Sciatic nerve (tissue), 2 donors: ENCODE measurements at regions not wholly inside any gene's neighbourhood (a gene's known extent, or its start where the extent isn't known, plus 50 kb on each side); places are given as distances from the start of the nearest gene placed in this dataset.
"Not testable (repeated sequence)": the region's sequence is repeated elsewhere in the genome, so short reads cannot be mapped to it uniquely, and the experiment has no call there.

Experiments
- ATAC-seq: fragments of 200-7000 bp; cut with Tn5 transposase; one replicate; pipeline ENCODE4 v1.9.1; 2020; ENCODE audit warnings: mild to moderate bottlenecking, moderate library complexity
- DNase-seq: peaks from one replicate; pipeline ENCODE4 v3.0.0-alpha.2; 2020; ENCODE audit warnings: low spot score
- intact Hi-C: fragments of 100-400 bp; cut with DNase I; formaldehyde crosslinking; loops from one replicate; pipeline ENCODE4 v1.14.2; 2022
- donor health status: DM: no; HTN: no; CAD: no.
- donor health status: DM: no; HTN: no; CAD: no.

DNA sequence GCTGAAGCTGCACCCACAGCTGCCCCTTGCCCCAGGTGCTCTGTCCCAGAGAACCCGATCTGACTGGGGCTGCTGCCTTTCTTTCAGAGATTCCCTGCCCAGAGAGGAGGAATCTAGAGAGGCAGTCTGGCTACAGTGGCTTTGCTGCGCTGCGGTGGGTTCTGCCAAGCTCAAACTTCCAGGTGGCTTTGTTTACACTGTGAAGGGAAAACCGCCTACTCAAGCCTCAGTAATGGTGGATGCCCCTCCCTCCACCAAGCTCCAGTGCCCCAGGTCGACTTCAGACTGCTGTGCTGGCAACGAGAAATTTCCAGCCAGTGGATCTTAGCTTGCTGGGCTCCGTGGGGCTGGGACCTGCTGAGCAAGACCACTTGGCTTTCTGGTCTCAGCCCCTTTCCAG lies 130.4 kb upstream of the SLC35G4 start:
- ATAC-seq, DNase-seq, intact Hi-C loops: not testable (repeated sequence)

DNA sequence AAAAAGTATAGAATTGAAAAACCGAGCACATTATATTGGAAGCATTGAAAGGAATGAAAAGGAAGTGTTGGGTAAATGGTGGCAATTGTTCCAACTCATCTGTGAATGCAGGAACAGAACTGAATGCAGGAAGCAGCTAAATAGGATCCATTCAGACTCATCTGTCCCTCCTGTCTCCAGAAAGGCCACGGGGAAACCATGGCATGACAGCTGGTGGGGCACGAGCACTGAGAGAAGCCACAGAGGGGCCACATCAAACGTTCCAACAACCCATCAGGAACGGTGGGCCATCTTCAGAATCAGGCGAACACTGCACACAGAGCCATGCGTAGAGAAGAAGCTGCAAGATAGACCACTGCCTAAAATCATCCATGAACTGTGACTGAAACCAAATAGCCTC lies 138.5 kb upstream of the SLC35G4 start:
- DNase-seq (no peak), ATAC-seq (no peak)
- intact Hi-C loops: no loop called here

DNA sequence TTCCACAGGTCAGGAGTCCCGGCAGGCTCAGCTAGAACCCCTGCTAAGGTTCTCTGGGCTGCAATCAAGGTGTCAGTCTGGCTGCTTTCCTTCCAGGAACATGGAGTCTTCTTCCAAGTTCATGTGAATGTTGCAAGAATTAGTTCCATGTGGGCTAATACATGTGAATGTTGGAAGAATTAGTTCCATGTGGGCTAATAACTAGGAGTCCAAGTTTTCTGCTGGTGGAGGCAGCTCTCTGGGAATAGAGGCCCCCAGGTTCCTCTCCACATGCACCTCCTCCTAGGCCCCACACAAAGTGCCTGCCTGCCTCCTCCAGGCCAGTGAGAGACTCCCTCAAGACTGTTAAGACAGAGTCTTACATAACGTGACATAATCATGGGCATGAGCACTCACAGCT lies 140.8 kb upstream of the SLC35G4 start:
- DNase-seq (no peak), ATAC-seq (peak; percentile 76)
- intact Hi-C loops: no loop called here

GRCh38 chr18:11468120-11468519 lies 141.3 kb upstream of the SLC35G4 start:
- intact Hi-C loops: no loop called here
- DNase-seq: no peak
- peak; percentile 13 for ATAC-seq

DNA sequence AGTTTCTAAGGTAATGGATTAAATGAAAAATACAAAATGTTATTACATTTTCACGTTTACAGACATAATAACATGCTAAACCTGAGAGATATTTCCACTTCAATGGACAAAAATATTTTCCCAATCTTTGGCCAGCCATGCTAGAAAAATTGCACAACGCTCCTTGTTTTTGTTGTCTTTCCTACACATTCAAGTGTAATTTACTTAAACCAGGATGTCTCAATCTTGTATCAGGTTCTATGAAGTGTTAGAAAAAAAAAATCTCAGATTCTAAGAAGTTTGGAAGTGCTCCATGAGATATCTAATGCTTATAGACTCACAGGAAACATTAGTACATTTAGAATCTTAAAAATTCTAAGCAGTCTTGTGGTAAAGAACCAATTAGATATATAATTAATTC lies 141.8 kb upstream of the SLC35G4 start:
- no peak for DNase-seq
- intact Hi-C loops: no loop called here
- ATAC-seq: no peak

DNA sequence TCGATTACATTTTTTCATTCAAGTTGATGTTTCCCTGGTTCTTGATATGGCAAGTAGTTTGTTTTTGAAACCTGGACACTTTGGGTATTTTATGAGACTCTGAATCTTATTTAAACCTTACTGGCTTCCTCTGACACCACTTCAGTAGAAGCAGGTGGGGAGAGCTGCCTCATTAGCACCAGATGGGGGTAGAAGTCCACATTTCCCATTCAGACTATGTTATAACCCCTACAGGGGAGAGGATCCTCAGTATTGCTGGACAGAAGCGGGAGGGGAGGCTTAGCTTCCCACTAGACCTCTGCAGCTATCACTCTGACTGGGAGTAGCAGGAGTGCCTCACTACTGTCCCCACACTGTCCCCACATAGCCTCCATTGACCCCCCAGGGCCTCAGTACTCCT lies 145.3 kb upstream of the SLC35G4 start:
- intact Hi-C loops: no loop called here
- no peak for DNase-seq
- ATAC-seq: no peak

GRCh38 chr18:11458447-11458846 lies 150.9 kb upstream of the SLC35G4 start:
- no peak for DNase-seq
- no peak for ATAC-seq
- intact Hi-C loops: no loop called here

- DNase-seq, ATAC-seq, intact Hi-C loops: not testable (repeated sequence)
Measured at GRCh38 chr18:11457853-11458252, 151.5 kb upstream of the SLC35G4 start.

DNA sequence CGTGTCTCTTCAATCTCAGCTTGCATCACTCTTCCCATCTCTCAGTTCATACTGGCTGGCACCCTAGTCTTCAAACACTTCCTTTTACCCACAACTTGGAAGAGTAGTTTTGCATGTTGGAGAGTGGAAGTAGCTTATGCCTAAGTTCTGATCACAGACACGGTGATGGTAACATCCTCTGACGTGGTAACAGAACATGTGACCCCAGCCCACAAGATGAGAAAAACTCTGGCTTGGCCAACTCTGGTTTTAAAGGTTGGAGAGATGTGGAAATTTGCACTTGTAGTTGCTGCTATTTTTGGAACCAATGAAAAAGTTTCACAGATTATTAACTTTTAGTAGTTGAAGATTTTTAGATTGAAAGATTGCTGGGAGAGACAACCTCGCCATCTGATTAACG lies 155.4 kb upstream of the SLC35G4 start:
- intact Hi-C loops: no loop called here
- DNase-seq: no peak
- no peak for ATAC-seq

- ATAC-seq, intact Hi-C loops, DNase-seq: not testable (repeated sequence)
Measured at GRCh38 chr18:11444169-11444568, 165.2 kb upstream of the SLC35G4 start.

- intact Hi-C loops: no loop called here
- ATAC-seq (no peak), DNase-seq (no peak)
Measured at GRCh38 chr18:11437046-11437445, 172.3 kb upstream of the SLC35G4 start.

GRCh38 chr18:11432360-11432811 lies 177.0 kb upstream of the SLC35G4 start:
- intact Hi-C loops: no loop called here
- DNase-seq (no peak), ATAC-seq (no peak)

- no peak for DNase-seq
- ATAC-seq: no peak
- intact Hi-C loops: no loop called here
Measured at GRCh38 chr18:11429876-11430275, 179.5 kb upstream of the SLC35G4 start.

DNA sequence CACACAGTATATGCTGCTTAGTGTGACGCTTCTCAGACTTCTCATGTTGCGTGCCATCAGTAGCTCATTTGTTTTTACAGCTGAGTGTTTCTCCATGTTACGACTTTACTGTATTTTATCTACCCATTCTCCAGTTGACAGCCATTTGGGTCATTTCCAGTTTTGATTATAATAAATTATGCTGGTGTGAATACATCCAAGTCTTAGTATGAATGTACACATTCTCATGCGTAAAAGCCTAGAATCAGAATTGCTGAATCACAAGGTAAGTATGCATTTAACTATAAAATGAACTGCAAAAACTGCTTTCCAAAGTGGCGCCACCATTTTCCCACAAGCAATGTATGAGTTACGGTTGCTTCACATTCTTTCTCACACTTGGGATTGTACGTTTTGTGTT lies 184.2 kb upstream of the SLC35G4 start:
- ATAC-seq (no peak), DNase-seq (no peak)
- intact Hi-C loops: no loop called here

DNA sequence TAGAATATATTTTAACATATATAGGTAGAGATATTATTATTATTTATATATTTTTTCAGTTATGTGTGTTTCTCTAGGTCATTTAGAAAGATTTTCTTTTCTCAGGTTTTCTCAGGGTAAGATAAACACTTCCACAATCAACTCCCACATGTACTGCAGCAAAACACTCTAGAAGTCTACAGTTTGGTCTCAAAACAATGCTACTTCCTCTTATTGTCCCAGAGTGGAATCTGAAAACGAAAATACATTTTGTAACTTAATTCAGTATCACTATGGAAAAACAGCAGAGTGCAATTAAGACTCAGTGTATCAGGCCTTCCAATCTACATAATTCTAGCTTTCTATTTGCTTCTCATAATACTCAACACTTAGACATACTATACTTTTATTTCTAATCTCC lies 190.1 kb upstream of the SLC35G4 start:
- intact Hi-C loops: no loop called here
- DNase-seq: no peak
- ATAC-seq: no peak

DNA sequence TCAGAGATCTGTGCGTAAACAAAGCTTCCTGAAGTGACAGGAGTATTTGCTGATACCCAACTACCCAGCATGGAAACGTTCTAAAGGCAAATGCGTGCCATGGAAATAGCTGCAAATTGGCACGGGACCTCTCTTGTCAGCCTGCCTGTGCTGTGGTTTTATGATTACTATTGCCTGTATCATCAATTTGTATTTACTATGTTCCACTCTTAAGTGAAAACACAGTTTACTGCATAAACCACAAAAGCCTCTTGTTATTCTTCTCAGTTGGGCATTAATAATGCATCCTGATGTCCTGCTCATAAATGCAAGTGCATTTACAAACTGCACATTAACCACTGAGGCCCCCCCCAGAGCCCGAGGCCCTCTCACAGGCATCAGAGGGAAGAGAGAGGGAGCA lies 196.6 kb upstream of the SLC35G4 start:
- intact Hi-C loops: no loop called here

DNA sequence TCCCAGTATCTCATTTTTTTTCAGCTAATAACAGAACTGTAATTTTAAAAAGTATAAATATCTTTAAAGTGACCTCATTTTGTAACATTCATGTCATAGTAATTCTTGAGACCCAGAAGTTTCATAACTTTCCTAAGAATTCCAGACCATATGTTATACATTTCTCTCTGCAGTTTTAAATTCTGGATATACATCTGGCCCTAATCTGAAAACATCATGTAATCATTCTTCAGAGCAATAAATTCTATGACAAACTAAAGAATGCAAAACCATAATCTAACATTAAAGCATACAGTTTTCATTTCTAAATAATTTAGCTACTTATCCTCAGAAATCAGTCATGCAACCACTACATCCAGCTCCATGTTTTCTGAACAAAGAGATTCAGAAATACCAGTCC lies 198.3 kb upstream of the SLC35G4 start:
- ATAC-seq (no peak), DNase-seq (no peak)
- intact Hi-C loops: no loop called here

More for the DNA sequence above, 196.6 kb upstream of the SLC35G4 start:
- ATAC-seq (no peak), DNase-seq (no peak)

- DNase-seq (no peak), ATAC-seq (no peak)
- intact Hi-C loops: no loop called here
Measured at GRCh38 chr18:11408555-11409065, 200.8 kb upstream of the SLC35G4 start.

GRCh38 chr18:11407940-11408339 lies 201.5 kb upstream of the SLC35G4 start:
- intact Hi-C loops: no loop called here
- no peak for ATAC-seq
- DNase-seq: no peak

DNA sequence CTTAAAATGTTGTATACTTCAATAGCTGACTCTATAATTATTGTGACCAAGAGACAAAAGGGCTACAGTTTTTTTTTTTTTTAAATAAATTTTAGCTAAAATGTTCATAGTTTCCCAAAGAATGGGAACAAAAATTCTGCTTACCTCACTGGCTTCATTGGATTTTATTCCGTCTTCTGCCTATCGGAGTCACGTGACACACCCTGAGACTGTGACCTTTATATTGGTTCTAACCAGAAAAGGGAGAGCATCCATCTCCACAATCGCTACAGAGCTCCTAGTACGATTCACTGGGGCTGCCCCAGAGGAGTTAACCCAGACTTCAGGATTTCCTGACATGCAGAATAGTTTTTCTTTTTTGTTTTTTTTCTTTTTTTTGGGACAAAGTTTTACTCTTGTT lies 203.6 kb upstream of the SLC35G4 start:
- no peak for DNase-seq
- intact Hi-C loops: no loop called here
- ATAC-seq: no peak

GRCh38 chr18:11400703-11401102 lies 208.7 kb upstream of the SLC35G4 start:
- DNase-seq: no peak
- no peak for ATAC-seq
- intact Hi-C loops: no loop called here

DNA sequence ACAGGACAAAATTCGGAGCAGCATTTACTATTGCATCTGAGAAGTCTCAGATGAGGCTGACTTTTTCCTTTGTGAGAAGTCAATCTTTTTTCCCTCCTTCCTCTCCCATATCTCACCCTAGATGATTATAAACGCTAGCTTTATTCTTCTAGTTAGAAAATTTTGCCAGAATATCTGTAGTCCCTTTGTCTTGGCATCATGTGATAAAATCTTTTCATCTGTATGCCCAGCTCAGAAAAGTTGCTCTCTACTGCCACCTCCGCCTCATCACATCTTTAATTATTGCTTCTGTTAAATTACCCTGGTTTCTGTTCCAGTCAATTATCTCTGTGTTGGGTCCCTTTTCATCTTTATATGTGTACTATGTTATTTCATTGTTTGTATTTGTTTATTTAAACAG lies 210.8 kb upstream of the SLC35G4 start:
- intact Hi-C loops: no loop called here
- ATAC-seq (no peak), DNase-seq (no peak)
